Stimulated activated memory B cell treated with anti-CD40 and anti-IgM and Interleukin-4, amounts not matched to agents 10 μg/mL and 1 μg/mL and 100 μg/mL, for 72 hours (primary cell): ENCODE measurements at regions not wholly inside any gene's neighbourhood (a gene's known extent, or its start where the extent isn't known, plus 50 kb on each side); places are given as distances from the start of the nearest gene placed in this dataset.
"Not testable (repeated sequence)": the region's sequence is repeated elsewhere in the genome, so short reads cannot be mapped to it uniquely, and the experiment has no call there.

Source experiments
- ATAC-seq: fragments of 150-1000 bp; cut with Tn5 transposase; 2 replicates; pipeline ENCODE4 v1.10.0; 2021
- H3K27ac Mint-ChIP-seq: one replicate; pipeline ENCODE4 v1.8.0; 2022; ENCODE audit warnings: mild to moderate bottlenecking, mixed read lengths
- H3K27me3 Mint-ChIP-seq: one replicate; pipeline ENCODE4 v1.8.0; 2022; ENCODE audit warnings: mixed read lengths
- H3K36me3 Mint-ChIP-seq: one replicate; pipeline ENCODE4 v1.8.0; 2022; ENCODE audit warnings: mixed read lengths
- H3K4me1 Mint-ChIP-seq: one replicate; pipeline ENCODE4 v1.8.0; 2022; ENCODE audit warnings: mixed read lengths
- H3K4me3 Mint-ChIP-seq: one replicate; pipeline ENCODE4 v1.8.0; 2022; ENCODE audit warnings: mild to moderate bottlenecking, moderate library complexity, mixed read lengths
- H3K9me3 Mint-ChIP-seq: one replicate; pipeline ENCODE4 v1.8.0; 2022; ENCODE audit warnings: mixed read lengths

- Mint-ChIP-seq H3K27me3 (peaks cover 11% of the 10 kb centered on the region), H3K4me3 (peak overlapping the region; percentile 94)
- not testable (repeated sequence) for H3K9me3 Mint-ChIP-seq, ATAC-seq, H3K36me3 Mint-ChIP-seq, H3K4me1 Mint-ChIP-seq, H3K27ac Mint-ChIP-seq
Measured at GRCh38 chr9:42850896-42851693, 667.6 kb downstream of the SPATA31A6 start.

GRCh38 chr9:42851701-42852100, 668.2 kb downstream of the SPATA31A6 start:
- H3K36me3 Mint-ChIP-seq, ATAC-seq, H3K4me1 Mint-ChIP-seq, H3K27ac Mint-ChIP-seq, H3K9me3 Mint-ChIP-seq: not testable (repeated sequence)
- peak overlapping the region; percentile 94 for H3K4me3 Mint-ChIP-seq
- H3K27me3 Mint-ChIP-seq: peaks cover 11% of the 10 kb centered on the region

GRCh38 chr9:42852133-42852930, 668.9 kb downstream of the SPATA31A6 start:
- H3K9me3 Mint-ChIP-seq, H3K4me1 Mint-ChIP-seq, H3K36me3 Mint-ChIP-seq, H3K27ac Mint-ChIP-seq: not testable (repeated sequence)
- H3K4me3 Mint-ChIP-seq: peak overlapping the region; percentile 94
- ATAC-seq: peak; percentile 51
- peaks cover 11% of the 10 kb centered on the region for H3K27me3 Mint-ChIP-seq

GRCh38 chr9:42860133-42860532, 676.7 kb downstream of the SPATA31A6 start:
- ATAC-seq, H3K27ac Mint-ChIP-seq, H3K4me1 Mint-ChIP-seq: not testable (repeated sequence)

GRCh38 chr9:42862465-42862864, 679.0 kb downstream of the SPATA31A6 start:
- not testable (repeated sequence) for H3K9me3 Mint-ChIP-seq, H3K4me1 Mint-ChIP-seq, H3K27me3 Mint-ChIP-seq, ATAC-seq, H3K4me3 Mint-ChIP-seq, H3K27ac Mint-ChIP-seq, H3K36me3 Mint-ChIP-seq

More at GRCh38 chr9:42860133-42860532, 676.7 kb downstream of the SPATA31A6 start:
- H3K4me3 Mint-ChIP-seq, H3K9me3 Mint-ChIP-seq, H3K27me3 Mint-ChIP-seq, H3K36me3 Mint-ChIP-seq: not testable (repeated sequence)
